K562 (cell line): ENCODE measurements at regions not wholly inside any gene's neighbourhood (a gene's known extent, or its start where the extent isn't known, plus 50 kb on each side); places are given as distances from the start of the nearest gene placed in this dataset.

ENCODE experiments used
- ATAC-seq: fragments of 200-7000 bp; cut with Tn5 transposase; 3 replicates; pipeline ENCODE4 v1.9.1; 2020; ENCODE audit warnings: moderate library complexity
- BruUV-seq: library from RNA; stranded (reverse); fragments of 400-500 nt; replicated peaks from 2 replicates; lab custom pipeline; 2021; lab: Mats Ljungman, UMichigan
- CTCF ChIA-PET: fragments of 300-600 bp; formaldehyde crosslinking; extraction: SDS; loops from one replicate; lab custom pipeline; 2021; ENCODE audit warnings: low intra/inter-chr PET ratio; lab: Yijun Ruan, JAX
- POLR2A ChIA-PET: fragments of 300-600, 350-650 bp; sonication (Branson Sonifier 250); formaldehyde crosslinking; extraction: SDS; loops from one replicate; lab custom pipeline; 2021; ENCODE audit warnings: antibody characterized with exemption, inconsistent platforms; lab: Yijun Ruan, JAX
- DNase-seq, 4 experiments: peaks; one replicate each; pipeline versions ENCODE4 v3.0.0 to v3.0.0-alpha.2; 2011 to 2018; ENCODE audit warnings: low spot score in 3 of 4, mixed read lengths in 3 of 4; ENCODE audit errors: extremely low read depth in 1 of 4
- FAIRE-seq: peaks from 2 replicates; lab custom pipeline; 2011; peaks lifted over from hg19 to GRCh38; lab: Jason Lieb, UNC
- H2AFZ ChIP-seq: 2 replicates; pipeline ENCODE4 v1.6.0; 2011; ENCODE audit warnings: low read depth, low read length, control low read depth, inconsistent platforms
- H3K27ac ChIP-seq: fragments of 200-600 bp; 3 replicates; pipeline ENCODE4 v1.8.0; 2011; ENCODE audit warnings: low read depth, mild to moderate bottlenecking, control low read depth, inconsistent platforms, low read length, moderate library complexity, mixed read lengths; ENCODE audit errors: extremely low read depth
- H3K27me3 ChIP-seq, 2 experiments: fragments of 300-600 bp in 1 of 2; 2 replicates in 1 of 2; 3 replicates in 1 of 2; pipeline versions ENCODE4 v1.6.0 to v1.8.0; 2011; ENCODE audit warnings: inconsistent platforms in 2 of 2, low read length in 2 of 2, mild to moderate bottlenecking in 1 of 2, mixed read lengths in 1 of 2, moderate library complexity in 1 of 2; ENCODE audit not compliant: control insufficient read depth in 2 of 2, insufficient read depth in 2 of 2
- H3K36me3 ChIP-seq: fragments of 300-600 bp; 3 replicates; pipeline ENCODE4 v1.8.0; 2011; ENCODE audit warnings: mild to moderate bottlenecking, low read length, inconsistent platforms; ENCODE audit not compliant: control insufficient read depth, insufficient read depth
- H3K4me1 ChIP-seq, 2 experiments: fragments of 200-600 bp in 1 of 2; replicated peaks in 1 of 2; 2 replicates in 1 of 2; 3 replicates in 1 of 2; pipeline versions ENCODE4 v1.5.1 to v1.8.0; 2011; ENCODE audit warnings: inconsistent platforms in 2 of 2, low read length in 2 of 2, mild to moderate bottlenecking in 1 of 2, mixed read lengths in 1 of 2, moderate library complexity in 1 of 2; ENCODE audit not compliant: control insufficient read depth in 2 of 2, insufficient read depth in 2 of 2
- H3K4me2 ChIP-seq: 2 replicates; pipeline ENCODE4 v1.6.1; 2011; ENCODE audit warnings: low read length, control low read depth, inconsistent platforms, mixed read lengths; ENCODE audit not compliant: insufficient read depth
- H3K4me3 ChIP-seq: fragments of 200-600 bp; sonication (generic), shearing (Covaris generic); 2 replicates; pipeline ENCODE4 v1.5.1; 2016; ENCODE audit warnings: control low read depth, inconsistent platforms
- H3K79me2 ChIP-seq: fragments of 200-600 bp; 3 replicates; pipeline ENCODE4 v1.8.0; 2011; ENCODE audit warnings: low read length, inconsistent platforms; ENCODE audit not compliant: control insufficient read depth, insufficient read depth
- H3K9ac ChIP-seq, 2 experiments: 2 replicates each; pipeline versions ENCODE4 v1.6.0 to v1.6.1; 2011; ENCODE audit warnings: low read depth in 2 of 2, low read length in 2 of 2, control low read depth in 1 of 2, inconsistent platforms in 1 of 2, mild to moderate bottlenecking in 1 of 2, mixed read lengths in 1 of 2; ENCODE audit not compliant: insufficient read depth in 1 of 2
- H3K9me1 ChIP-seq: one replicate; pipeline ENCODE4 v1.6.0; 2011; ENCODE audit warnings: inconsistent platforms, mild to moderate bottlenecking, low read length, moderate library complexity; ENCODE audit not compliant: control insufficient read depth, insufficient read depth
- H3K9me3 ChIP-seq: replicated peaks from 2 replicates; pipeline ENCODE4 v1.5.1; 2011; ENCODE audit warnings: low read depth, low read length, inconsistent platforms; ENCODE audit not compliant: control insufficient read depth, insufficient read depth
- H4K20me1 ChIP-seq: replicated peaks from 2 replicates; pipeline ENCODE4 v1.6.1; 2011; ENCODE audit warnings: low read length, inconsistent platforms, mixed read lengths; ENCODE audit not compliant: control insufficient read depth, insufficient read depth
- POLR2AphosphoS5 ChIP-seq: IDR thresholded peaks from 2 replicates; pipeline ENCODE4 v1.6.1; 2011; ENCODE audit warnings: mild to moderate bottlenecking, low read depth, low read length, moderate library complexity; ENCODE audit not compliant: control insufficient read depth, insufficient read depth
- SREBF2 ChIP-seq: sonication (generic); formaldehyde crosslinking; IDR thresholded peaks from 2 replicates; pipeline ENCODE4 v1.4.0; 2020; ENCODE audit warnings: mild to moderate bottlenecking, missing genetic modification reagents
- XRCC4 ChIP-seq: IDR thresholded peaks from one replicate; pipeline ENCODE4 v1.6.1; 2011; ENCODE audit not compliant: insufficient read depth, insufficient read length; ENCODE audit errors: extremely low read depth
- ZNF609 ChIP-seq: sonication (generic); formaldehyde crosslinking; IDR thresholded peaks from 2 replicates; pipeline ENCODE4 v1.8.1; 2023; ENCODE audit warnings: missing genetic modification reagents, mild to moderate bottlenecking, borderline replicate concordance
- ZNF785 ChIP-seq: fragments of 250-450 bp; sonication (Bioruptor Pico); IDR thresholded peaks from 2 replicates; pipeline ENCODE4 v1.4.0; 2020; ENCODE audit warnings: mild to moderate bottlenecking
- WGBS: fragments of 100-300 bp; shearing (Covaris generic); methylation state at CpG from one replicate; pipeline ENCODE4 v1.1.6; 2016; ENCODE audit warnings: low coverage, mixed read lengths; ENCODE audit not compliant: insufficient coverage; ENCODE audit errors: missing lambda C conversion rate; 5-methylcytosine and 5-hydroxymethylcytosine counted together
- in situ Hi-C: fragments of 300-500 bp; cut with MboI; formaldehyde crosslinking; loops from 4 replicates; pipeline ENCODE4 v1.15.0; 2018; ENCODE audit warnings: inconsistent platforms, mixed read lengths
- intact Hi-C: fragments of 100-400 bp; cut with micrococcal nuclease; formaldehyde crosslinking; loops from 2 replicates; pipeline ENCODE4 v1.14.2; 2022

DNA sequence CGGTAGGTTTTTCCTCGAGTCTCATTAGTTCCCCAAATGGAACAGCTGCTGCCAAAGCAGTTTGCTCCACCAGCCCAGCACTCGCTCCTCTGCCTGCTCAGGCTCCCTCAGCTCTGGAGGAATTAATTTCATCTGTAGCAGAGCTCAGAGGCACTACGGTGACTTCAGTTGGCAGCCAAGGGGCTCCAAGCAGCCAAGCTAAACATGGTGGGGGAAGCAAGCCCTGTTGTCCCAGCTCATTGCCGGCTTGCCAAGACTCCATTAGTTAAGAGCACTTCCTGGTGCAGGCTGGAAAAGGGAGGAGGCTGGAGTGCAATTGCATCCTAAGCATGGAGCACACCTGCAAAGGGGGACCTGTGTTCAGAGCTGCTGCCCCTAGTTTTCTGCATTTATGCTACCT lies 78.7 kb upstream of the GPRC5B start:
- ATAC-seq (no peak), FAIRE-seq (no peak), DNase-seq (no peak)
- Histone ChIP-seq H3K36me3 (no peaks in the 10 kb centered on the region), H3K9me3 (no peaks in the 10 kb centered on the region), H3K4me3 (no peak overlapping the region), H4K20me1 (no peaks in the 10 kb centered on the region; the same call in 1 of the 2 replicates), H3K4me2 (no peak overlapping the region), H3K9me1 (no peaks in the 10 kb centered on the region), H3K9ac (no peak overlapping the region), H3K79me2 (no peaks in the 10 kb centered on the region), H3K4me1 (no peaks in the 10 kb centered on the region), H3K27me3 (peaks cover 0 to 22% of the 10 kb centered on the region in 2 experiments; a peak in 4 of 5 replicates)
- intact Hi-C loops, result no loop called here
- no TSS peak for BruUV-seq
- ChIA-PET CTCF (no interaction called here), POLR2A (no interaction called here)
- WGBS, result 2% methylated on average over 5 of the region's 5 CpGs
- no peak for TF ChIP-seq SREBF2
- no peak for TF ChIP-seq ZNF785 (CRISPR knock-in tag)
- TF ChIP-seq XRCC4, result no peak
- no peak for TF ChIP-seq POLR2AphosphoS5
- TF ChIP-seq, all 486 proteins: peak for 0
- Histone ChIP-seq H2AFZ (no peak overlapping the region), H3K27ac (no peak overlapping the region)
- in situ Hi-C loops, result no loop called here

GRCh38 chr16:19960183-19960582 lies 75.5 kb upstream of the GPRC5B start:
- ChIA-PET CTCF (no interaction called here), POLR2A (interaction anchor here (0.7 kb wide), 1 partner anchor 26 kb away, joined by 3 read pairs; no protein-coding TSS in a partner anchor)
- H3K9ac ChIP-seq, result no peak overlapping the region
- ATAC-seq (no peak), DNase-seq (no peak), FAIRE-seq (no peak)
- H3K79me2 ChIP-seq, result no peaks in the 10 kb centered on the region
- 0% methylated on average over 5 of the region's 5 CpGs for WGBS
- peaks cover 0 to 16% of the 10 kb centered on the region in 2 experiments; a peak in 3 of 5 replicates for H3K27me3 ChIP-seq
- no peaks in the 10 kb centered on the region for H3K4me1 ChIP-seq
- H3K4me2 ChIP-seq, result no peak overlapping the region
- in situ Hi-C loops (no loop called here), intact Hi-C loops (no loop called here)
- no peak overlapping the region for H3K4me3 ChIP-seq
- BruUV-seq, result no TSS peak
- no peak overlapping the region for H2AFZ ChIP-seq
- no peak overlapping the region for H3K27ac ChIP-seq
- no peaks in the 10 kb centered on the region for H3K9me3 ChIP-seq
- no peaks in the 10 kb centered on the region for H3K9me1 ChIP-seq
- H3K36me3 ChIP-seq, result no peaks in the 10 kb centered on the region
- no peaks in the 10 kb centered on the region for H4K20me1 ChIP-seq
- no peak for TF ChIP-seq ZNF609 (CRISPR knock-in tag)
